Activated T-cell treated with anti-CD3 and anti-CD28 coated beads, Interleukin-2, amount 50 U/mL, for 24 hours (primary cell): ENCODE measurements at regions not wholly inside any gene's neighbourhood (a gene's known extent, or its start where the extent isn't known, plus 50 kb on each side); places are given as distances from the start of the nearest gene placed in this dataset.

ENCODE experiments used
- DNase-seq: peaks from one replicate; pipeline ENCODE4 v3.0.0-alpha.2; 2020
- H3K27ac Mint-ChIP-seq: 2 replicates; pipeline ENCODE4 v1.8.0; 2020; ENCODE audit warnings: mild to moderate bottlenecking, mixed read lengths
- H3K27me3 Mint-ChIP-seq: 2 replicates; pipeline ENCODE4 v1.8.0; 2020; ENCODE audit warnings: mixed read lengths
- H3K36me3 Mint-ChIP-seq: 2 replicates; pipeline ENCODE4 v1.8.0; 2020; ENCODE audit warnings: low read depth, mixed read lengths
- H3K4me1 Mint-ChIP-seq: 2 replicates; pipeline ENCODE4 v1.8.0; 2020; ENCODE audit warnings: low read depth, mixed read lengths
- H3K4me3 Mint-ChIP-seq: 2 replicates; pipeline ENCODE4 v1.8.0; 2020; ENCODE audit warnings: mild to moderate bottlenecking, moderate library complexity, mixed read lengths
- H3K9me3 Mint-ChIP-seq: 2 replicates; pipeline ENCODE4 v1.8.0; 2020; ENCODE audit warnings: mixed read lengths

DNA sequence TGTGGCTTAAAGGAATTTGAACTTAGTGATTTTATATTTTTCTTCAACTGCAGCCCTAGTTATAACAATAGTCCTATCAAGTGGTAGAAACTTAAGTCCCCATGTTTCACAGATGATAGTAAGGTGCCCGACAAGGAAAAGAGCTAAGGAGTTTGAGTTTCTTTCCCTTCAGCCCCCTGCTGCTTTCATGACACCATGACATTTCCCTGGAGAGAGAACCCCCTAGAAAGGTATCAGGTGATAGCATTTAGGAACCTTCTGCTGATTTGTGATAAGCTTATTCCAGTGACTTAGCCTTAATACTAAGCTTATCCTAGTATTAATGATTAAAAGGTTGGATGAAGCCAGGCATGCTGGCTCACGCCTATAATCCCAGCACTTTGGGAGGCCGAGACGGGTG is 623.8 kb upstream of the TYRP1 start:
- Mint-ChIP-seq H3K27me3 (no peaks in the 10 kb centered on the region), H3K4me1 (no peaks in the 10 kb centered on the region), H3K9me3 (peaks cover 24% of the 10 kb centered on the region), H3K36me3 (no peaks in the 10 kb centered on the region), H3K4me3 (no peak overlapping the region), H3K27ac (no peak overlapping the region)
- no peak for DNase-seq

DNA sequence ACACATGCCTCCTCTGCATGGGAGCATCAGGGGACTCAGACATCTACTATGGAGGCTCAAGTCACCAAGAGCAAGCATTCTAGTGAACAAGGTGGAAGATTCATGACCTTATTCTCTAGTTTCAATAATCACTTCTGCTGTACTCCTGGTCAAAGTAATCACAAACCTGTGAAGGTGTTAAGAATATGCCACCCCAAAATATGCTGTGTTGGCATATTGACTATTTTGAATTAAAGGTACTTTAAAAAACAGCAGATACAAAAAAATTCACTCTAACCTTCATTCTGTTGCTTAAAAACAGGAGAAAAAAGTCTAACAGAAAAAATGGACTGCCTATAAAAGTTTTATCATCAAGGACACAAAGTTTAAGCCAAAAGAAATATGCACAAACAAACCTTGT is 607.8 kb upstream of the TYRP1 start:
- Mint-ChIP-seq H3K27me3 (no peaks in the 10 kb centered on the region), H3K4me1 (no peaks in the 10 kb centered on the region), H3K27ac (no peak overlapping the region), H3K36me3 (no peaks in the 10 kb centered on the region), H3K9me3 (peaks cover 58% of the 10 kb centered on the region), H3K4me3 (no peak overlapping the region)
- no peak for DNase-seq

DNA sequence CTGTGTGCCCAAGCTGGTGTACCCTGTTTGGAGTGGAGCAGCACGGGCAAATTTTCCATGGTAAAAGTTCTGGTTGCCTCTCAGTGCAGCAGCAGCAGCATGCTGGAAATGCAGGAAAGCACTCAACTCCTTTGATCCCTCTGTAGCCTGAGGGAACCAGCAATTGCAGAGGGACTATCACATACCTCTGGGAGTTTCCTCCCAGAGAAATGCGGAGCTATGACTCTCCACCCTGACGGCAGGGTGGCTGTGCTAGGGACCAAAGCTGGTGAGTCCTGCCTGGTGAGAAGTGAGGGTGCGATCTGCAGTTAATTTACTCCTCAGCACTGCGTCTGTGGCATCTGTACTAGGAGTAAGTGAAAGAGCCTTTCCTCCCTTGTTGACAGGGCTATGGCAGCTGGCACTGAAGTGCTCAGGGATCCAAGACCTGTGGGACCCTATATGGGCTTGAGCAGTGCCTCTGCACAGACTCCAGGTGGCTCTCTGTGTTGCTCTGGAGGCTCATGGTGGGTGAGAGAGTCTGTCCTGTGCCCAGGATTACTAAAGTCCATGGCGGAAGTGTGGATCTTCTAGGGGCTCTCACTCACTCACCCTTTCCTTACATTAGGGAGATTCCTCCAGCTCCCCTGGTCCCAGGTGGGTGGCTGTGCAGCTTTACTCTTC is 601.2 kb upstream of the TYRP1 start:
- DNase-seq = no peak
- Mint-ChIP-seq H3K9me3 (peaks cover 38% of the 10 kb centered on the region), H3K36me3 (no peaks in the 10 kb centered on the region), H3K4me1 (no peaks in the 10 kb centered on the region), H3K27ac (no peak overlapping the region), H3K27me3 (no peaks in the 10 kb centered on the region), H3K4me3 (no peak overlapping the region)

DNA sequence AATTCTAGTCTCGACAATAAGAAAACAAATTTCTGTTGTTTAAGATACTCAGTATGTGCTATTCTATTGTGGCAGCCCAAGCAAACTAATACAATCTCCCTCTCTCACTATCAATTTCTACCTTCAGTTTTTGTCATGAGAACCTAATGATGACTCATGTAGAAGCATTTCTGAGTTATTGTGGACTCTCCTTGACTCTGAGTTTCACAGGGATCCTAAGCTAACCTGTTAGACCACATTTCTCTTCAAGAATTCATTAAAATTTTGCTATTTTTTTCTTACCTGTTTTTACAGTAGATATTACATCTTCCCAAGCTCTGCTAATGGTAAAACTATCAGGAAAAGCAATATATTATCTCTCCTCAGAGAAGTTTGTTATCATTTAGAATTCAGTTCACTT is 599.1 kb upstream of the TYRP1 start:
- Mint-ChIP-seq H3K27ac (no peak overlapping the region), H3K36me3 (no peaks in the 10 kb centered on the region), H3K4me1 (no peaks in the 10 kb centered on the region), H3K9me3 (peaks cover 23% of the 10 kb centered on the region), H3K27me3 (no peaks in the 10 kb centered on the region), H3K4me3 (no peak overlapping the region)
- DNase-seq = no peak

DNA sequence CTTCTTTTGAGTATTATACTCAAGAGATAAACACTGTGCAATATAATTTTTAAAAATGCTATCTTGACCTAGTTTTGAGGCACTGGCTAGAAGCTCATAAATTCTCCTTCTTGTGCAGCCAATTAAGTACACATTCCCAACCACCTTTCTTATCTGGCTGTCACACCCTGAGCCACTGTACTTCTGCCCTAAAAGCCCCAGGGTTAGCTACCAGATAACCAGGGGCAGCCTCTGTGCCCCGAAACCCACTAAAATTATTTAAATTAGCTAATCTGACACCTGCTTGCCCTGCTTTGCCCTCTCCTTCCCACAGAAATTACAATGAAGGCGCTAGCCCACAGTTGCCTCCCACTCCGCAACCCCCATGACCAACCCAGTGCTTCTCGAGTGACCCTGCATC is 597.3 kb upstream of the TYRP1 start:
- H3K4me3 Mint-ChIP-seq = no peak overlapping the region
- no peaks in the 10 kb centered on the region for H3K36me3 Mint-ChIP-seq
- no peaks in the 10 kb centered on the region for H3K27me3 Mint-ChIP-seq
- H3K4me1 Mint-ChIP-seq = no peaks in the 10 kb centered on the region
- H3K9me3 Mint-ChIP-seq = peaks cover 11% of the 10 kb centered on the region
- DNase-seq = no peak
- H3K27ac Mint-ChIP-seq = no peak overlapping the region

DNA sequence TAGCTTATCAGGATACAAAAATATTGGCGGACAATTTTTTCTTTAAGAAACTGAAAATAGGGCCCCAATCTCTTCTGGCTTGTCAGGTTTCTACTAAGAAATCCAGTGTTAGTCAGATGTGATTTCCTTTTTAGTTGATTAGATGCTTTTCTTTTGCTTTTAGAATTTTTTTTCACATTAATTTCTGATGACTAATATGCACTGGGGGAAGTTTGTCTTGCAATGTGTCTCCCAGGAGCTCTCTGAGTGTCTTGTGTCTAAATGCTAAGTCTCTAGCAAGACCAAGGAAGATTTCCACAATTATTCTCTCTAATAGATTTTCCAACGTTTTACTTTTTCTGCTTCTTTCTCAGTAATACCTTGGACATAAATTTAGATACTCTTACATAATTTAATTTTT is 559.8 kb upstream of the TYRP1 start:
- H3K9me3 Mint-ChIP-seq = peaks cover 30% of the 10 kb centered on the region
- no peak overlapping the region for H3K4me3 Mint-ChIP-seq
- DNase-seq = no peak
- no peak overlapping the region for H3K27ac Mint-ChIP-seq
- no peaks in the 10 kb centered on the region for H3K4me1 Mint-ChIP-seq
- H3K36me3 Mint-ChIP-seq = no peaks in the 10 kb centered on the region
- no peaks in the 10 kb centered on the region for H3K27me3 Mint-ChIP-seq

DNA sequence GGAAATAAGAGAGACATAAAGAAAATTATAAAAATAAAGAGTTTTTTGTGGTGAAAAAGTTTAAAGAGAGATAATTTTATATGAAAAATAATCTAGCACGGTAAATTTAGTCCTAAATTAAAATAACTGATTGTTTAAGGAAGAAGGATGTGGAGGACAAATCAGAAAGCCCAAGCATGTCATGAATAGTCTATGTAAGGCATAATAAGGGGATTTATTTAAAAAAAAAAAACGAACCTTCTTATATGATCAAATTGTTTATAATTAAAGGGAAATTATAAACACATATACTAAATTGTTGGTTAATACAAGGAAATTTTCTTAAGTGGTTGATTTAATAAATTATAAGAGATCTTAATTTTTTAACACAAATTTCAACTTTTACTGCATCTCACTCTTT is 551.8 kb upstream of the TYRP1 start:
- no peak overlapping the region for H3K4me3 Mint-ChIP-seq
- no peak for DNase-seq
- H3K27ac Mint-ChIP-seq = no peak overlapping the region
- H3K9me3 Mint-ChIP-seq = peaks cover 18% of the 10 kb centered on the region
- H3K27me3 Mint-ChIP-seq = no peaks in the 10 kb centered on the region
- H3K36me3 Mint-ChIP-seq = no peaks in the 10 kb centered on the region
- H3K4me1 Mint-ChIP-seq = no peaks in the 10 kb centered on the region

DNA sequence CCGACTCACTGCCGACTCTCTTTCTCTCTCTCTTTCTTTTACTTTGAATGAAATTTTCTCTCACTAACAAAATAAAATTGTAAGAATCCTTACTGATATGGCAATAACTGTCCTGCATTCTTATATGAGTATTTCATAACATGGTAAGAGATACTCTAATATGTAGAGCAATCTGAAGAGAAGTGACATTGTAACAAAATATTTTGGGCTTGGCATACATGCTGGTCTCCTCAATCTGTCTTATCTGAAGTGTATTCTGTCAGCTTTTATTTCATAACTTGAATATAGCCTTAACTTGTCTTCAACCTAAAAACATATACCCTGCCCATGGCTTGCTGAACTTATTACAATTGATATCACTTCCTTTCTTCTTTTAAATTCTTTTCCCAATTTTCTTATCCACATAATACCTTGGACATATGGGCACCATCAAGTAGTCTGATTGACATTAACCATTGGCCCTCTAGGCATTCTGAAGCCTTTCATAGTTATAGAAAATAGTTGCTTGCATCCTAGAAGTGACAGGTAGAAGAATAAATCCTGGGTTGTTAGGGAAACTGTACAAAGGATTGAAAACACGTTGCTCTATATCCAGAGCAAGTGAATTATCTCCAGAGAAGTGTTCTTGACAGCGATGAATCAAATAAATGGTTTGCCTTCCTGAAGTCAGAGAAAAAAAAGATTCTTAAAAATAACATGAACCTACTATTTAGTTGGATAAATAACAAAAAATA is 537.6 kb upstream of the TYRP1 start:
- no peak overlapping the region for H3K27ac Mint-ChIP-seq
- no peak overlapping the region for H3K4me3 Mint-ChIP-seq
- no peaks in the 10 kb centered on the region for H3K27me3 Mint-ChIP-seq
- no peaks in the 10 kb centered on the region for H3K4me1 Mint-ChIP-seq
- H3K9me3 Mint-ChIP-seq = peaks cover 16% of the 10 kb centered on the region
- H3K36me3 Mint-ChIP-seq = no peaks in the 10 kb centered on the region
- no peak for DNase-seq

DNA sequence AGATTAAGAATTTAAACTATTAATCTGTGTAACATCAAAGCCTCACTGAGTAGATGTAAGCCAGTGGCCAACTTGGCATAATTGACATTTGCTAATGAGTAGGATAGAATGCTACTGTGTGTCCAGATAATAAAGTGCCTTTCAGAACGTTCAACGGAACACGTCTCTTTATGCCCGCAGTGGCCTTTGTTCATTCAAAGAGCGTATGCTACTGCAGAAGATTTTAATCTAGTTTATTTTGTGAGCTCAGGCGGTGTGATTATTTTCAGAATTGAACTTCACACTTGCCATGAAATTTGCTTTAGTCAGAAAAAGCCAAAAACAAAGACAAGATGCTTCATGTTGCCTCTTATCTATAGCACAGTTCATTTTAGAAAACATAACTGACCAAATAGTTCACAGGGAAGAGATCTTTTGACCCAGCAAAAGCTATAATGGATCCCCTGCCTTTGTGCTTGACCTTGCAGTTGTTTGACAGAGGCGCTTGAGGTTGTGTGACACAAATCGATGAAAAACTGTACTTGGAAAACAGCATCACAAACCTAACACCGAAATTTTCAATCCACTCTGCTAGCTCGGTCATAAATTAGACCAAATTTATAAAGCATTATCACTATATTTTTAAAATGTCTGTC is 530.9 kb upstream of the TYRP1 start:
- H3K4me1 Mint-ChIP-seq = no peaks in the 10 kb centered on the region
- no peak for DNase-seq
- no peaks in the 10 kb centered on the region for H3K27me3 Mint-ChIP-seq
- H3K9me3 Mint-ChIP-seq = peaks cover 14% of the 10 kb centered on the region
- no peaks in the 10 kb centered on the region for H3K36me3 Mint-ChIP-seq
- H3K4me3 Mint-ChIP-seq = no peak overlapping the region
- H3K27ac Mint-ChIP-seq = no peak overlapping the region

DNA sequence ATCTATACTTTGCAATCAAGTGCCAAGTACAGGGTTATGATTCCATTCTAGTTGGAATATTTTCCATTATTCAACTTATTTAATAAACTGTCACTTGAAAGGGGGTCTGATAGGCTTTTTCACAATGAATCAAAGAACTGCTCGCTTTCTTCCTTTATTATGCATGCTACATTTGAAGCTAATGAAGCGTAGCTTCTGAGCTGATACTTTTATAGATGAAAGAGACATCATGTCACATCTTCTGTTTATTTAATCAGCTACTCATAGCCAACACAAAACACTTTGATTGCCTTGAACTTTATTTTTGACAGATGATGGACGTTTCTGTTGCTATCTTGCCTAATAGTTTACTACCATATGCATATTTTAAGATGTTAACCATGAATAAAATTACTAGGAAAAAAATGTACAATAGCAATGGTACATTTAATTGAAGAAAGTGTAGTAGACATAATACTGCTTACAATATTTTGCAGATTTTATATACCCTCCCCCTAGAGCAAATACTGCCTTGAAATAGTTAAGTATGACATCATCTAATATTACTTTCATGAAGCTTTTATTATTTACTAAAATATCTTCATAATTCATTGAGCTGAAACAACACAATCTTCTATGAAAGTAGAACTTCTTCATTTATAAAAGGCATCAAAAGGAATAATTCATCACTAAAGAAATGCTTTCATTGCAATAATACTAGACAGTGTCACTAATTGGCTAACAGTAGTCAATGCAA is 529.3 kb upstream of the TYRP1 start:
- H3K27ac Mint-ChIP-seq = no peak overlapping the region
- no peak for DNase-seq
- H3K9me3 Mint-ChIP-seq = peaks cover 19% of the 10 kb centered on the region
- no peaks in the 10 kb centered on the region for H3K27me3 Mint-ChIP-seq
- H3K4me3 Mint-ChIP-seq = no peak overlapping the region
- no peaks in the 10 kb centered on the region for H3K4me1 Mint-ChIP-seq
- no peaks in the 10 kb centered on the region for H3K36me3 Mint-ChIP-seq

DNA sequence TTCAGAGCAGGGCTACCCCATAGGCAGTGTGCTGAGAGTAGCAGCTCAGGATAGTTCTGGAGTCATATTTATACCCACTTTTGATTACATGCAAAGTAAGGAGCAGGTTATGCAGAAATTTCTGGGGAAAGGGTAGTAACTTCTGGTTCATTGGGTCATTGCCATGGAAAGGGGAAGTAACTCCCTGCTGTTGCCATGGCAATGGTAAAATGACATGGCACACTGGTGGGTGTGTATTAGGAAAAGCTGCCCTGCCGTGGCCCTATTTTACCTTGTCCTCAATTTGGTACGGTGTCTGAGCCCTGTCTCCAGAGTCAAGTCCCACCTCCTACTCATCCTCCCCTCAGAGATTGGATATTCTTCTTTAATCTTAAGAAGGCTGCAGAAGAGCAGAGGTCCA is 526.7 kb upstream of the TYRP1 start:
- H3K36me3 Mint-ChIP-seq = no peaks in the 10 kb centered on the region

DNA sequence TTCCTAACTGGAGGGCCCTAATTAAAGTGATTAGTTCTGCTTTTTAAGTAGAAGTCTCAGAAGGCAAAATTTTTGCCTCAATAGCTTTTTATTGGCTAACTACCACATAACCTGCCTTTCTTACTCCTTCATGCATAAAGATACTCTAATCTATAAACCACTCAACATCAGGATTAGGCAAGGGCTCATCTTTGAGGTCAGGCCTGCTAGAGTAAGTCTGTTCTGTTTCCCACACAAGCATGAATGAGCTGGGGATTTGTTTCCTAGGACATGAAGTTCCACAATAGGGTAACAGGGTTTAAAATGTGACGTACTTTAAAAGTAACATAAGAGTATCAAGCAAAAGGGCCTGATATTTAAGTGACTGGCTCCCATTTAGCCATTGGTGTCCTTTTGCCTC is 522.7 kb upstream of the TYRP1 start:
- H3K36me3 Mint-ChIP-seq = no peaks in the 10 kb centered on the region
- no peaks in the 10 kb centered on the region for H3K4me1 Mint-ChIP-seq
- no peak overlapping the region for H3K4me3 Mint-ChIP-seq
- no peak for DNase-seq
- H3K27ac Mint-ChIP-seq = no peak overlapping the region
- H3K9me3 Mint-ChIP-seq = peaks cover 23% of the 10 kb centered on the region
- H3K27me3 Mint-ChIP-seq = no peaks in the 10 kb centered on the region

More for the DNA sequence above, 526.7 kb upstream of the TYRP1 start:
- H3K27me3 Mint-ChIP-seq = no peaks in the 10 kb centered on the region
- H3K9me3 Mint-ChIP-seq = peaks cover 16% of the 10 kb centered on the region
- H3K27ac Mint-ChIP-seq = no peak overlapping the region
- no peaks in the 10 kb centered on the region for H3K4me1 Mint-ChIP-seq
- H3K4me3 Mint-ChIP-seq = no peak overlapping the region
- no peak for DNase-seq

DNA sequence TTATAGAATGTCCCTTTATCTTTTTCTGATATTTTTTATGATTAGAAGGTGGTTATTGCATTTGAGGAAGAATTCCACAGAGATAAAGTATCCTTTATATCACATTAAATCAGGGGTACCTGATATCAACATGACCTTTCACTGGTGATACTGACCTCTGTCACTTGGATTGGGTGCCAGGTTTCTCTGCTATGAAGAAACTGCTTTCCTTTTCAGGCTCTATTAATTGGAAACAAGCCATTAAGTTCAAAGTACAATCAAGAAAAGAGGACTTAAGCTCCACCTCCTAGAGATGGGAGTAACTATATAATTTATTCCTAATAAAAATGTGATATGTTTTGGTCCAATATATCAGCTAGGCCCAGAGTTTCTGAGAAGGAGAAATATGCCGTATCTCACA is 514.6 kb upstream of the TYRP1 start:
- Mint-ChIP-seq H3K4me3 (no peak overlapping the region), H3K27me3 (no peaks in the 10 kb centered on the region), H3K36me3 (no peaks in the 10 kb centered on the region), H3K9me3 (peaks cover 20% of the 10 kb centered on the region), H3K27ac (no peak overlapping the region), H3K4me1 (no peaks in the 10 kb centered on the region)
- no peak for DNase-seq

DNA sequence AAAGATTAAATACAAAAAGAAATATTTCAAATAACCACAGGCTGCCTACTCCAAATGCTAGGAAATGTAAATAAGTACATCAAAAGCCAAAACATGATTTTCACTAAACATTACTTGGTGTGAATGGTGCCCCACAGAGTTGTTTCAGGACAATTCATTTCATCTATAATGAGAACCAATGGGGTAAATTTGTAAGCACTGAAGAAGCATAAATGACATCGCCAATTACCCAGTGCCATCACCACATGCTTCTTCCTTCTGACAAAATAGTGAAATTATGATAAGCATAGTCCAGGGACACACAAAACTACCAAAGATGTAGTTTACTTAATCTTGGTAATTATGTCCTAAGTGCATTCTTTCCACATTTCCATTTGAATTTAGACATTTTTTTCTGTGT is 510.4 kb upstream of the TYRP1 start:
- Mint-ChIP-seq H3K36me3 (no peaks in the 10 kb centered on the region), H3K27ac (no peak overlapping the region), H3K27me3 (no peaks in the 10 kb centered on the region), H3K9me3 (peaks cover 30% of the 10 kb centered on the region), H3K4me1 (no peaks in the 10 kb centered on the region), H3K4me3 (no peak overlapping the region)
- DNase-seq = no peak

DNA sequence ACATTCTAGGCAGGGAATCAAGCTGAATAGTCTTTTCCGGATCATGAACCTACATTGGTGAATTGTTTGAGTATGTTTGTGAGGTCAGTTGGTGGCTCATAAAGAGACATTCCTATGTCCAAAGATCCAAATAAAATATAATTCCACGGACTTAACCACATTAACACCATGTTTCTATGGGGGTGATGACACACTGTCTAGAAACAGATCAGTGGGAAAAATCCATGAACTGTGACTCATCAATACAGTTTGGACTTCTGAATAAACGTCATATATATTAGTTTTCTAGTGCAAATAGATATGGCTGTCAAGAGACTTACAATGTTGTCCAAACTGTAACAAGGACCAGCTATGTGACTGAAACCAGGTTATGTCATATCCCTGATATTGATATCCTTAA is 509.9 kb upstream of the TYRP1 start:
- H3K4me3 Mint-ChIP-seq = no peak overlapping the region
- H3K27ac Mint-ChIP-seq = no peak overlapping the region
- H3K36me3 Mint-ChIP-seq = no peaks in the 10 kb centered on the region
- peaks cover 30% of the 10 kb centered on the region for H3K9me3 Mint-ChIP-seq
- H3K4me1 Mint-ChIP-seq = no peaks in the 10 kb centered on the region
- H3K27me3 Mint-ChIP-seq = no peaks in the 10 kb centered on the region
- DNase-seq = no peak
